Mesothelial cell of epicardium (in vitro differentiated cells): ENCODE measurements at regions not wholly inside any gene's neighbourhood (a gene's known extent, or its start where the extent isn't known, plus 50 kb on each side); places are given as distances from the start of the nearest gene placed in this dataset.

Source experiments
- DNase-seq, 2 experiments: peaks; one replicate each; pipeline ENCODE4 v3.0.0; 2021; ENCODE audit warnings: low spot score in 2 of 2; ENCODE audit not compliant: unreplicated experiment in 2 of 2
- H3K27ac Mint-ChIP-seq: 2 replicates; pipeline ENCODE4 v1.8.0; 2021; ENCODE audit warnings: mixed read lengths
- H3K27me3 Mint-ChIP-seq: 2 replicates; pipeline ENCODE4 v1.8.0; 2021; ENCODE audit warnings: low read depth, mixed read lengths
- H3K36me3 Mint-ChIP-seq: 2 replicates; pipeline ENCODE4 v1.8.0; 2021; ENCODE audit warnings: mixed read lengths
- H3K4me1 Mint-ChIP-seq: 2 replicates; pipeline ENCODE4 v1.8.0; 2021; ENCODE audit warnings: mixed read lengths
- H3K4me3 Mint-ChIP-seq: 2 replicates; pipeline ENCODE4 v1.8.0; 2021; ENCODE audit warnings: mild to moderate bottlenecking, moderate library complexity, mixed read lengths
- H3K9me3 Mint-ChIP-seq: 2 replicates; pipeline ENCODE4 v1.8.0; 2021; ENCODE audit warnings: mixed read lengths
- TF ChIP-seq, protein P1 (sequence below): fragments of 200-600 bp; sonication (generic); IDR thresholded peaks from one replicate; pipeline ENCODE4 v1.5.0; 2021; ENCODE audit warnings: antibody characterized with exemption; ENCODE audit not compliant: unreplicated experiment

DNA sequence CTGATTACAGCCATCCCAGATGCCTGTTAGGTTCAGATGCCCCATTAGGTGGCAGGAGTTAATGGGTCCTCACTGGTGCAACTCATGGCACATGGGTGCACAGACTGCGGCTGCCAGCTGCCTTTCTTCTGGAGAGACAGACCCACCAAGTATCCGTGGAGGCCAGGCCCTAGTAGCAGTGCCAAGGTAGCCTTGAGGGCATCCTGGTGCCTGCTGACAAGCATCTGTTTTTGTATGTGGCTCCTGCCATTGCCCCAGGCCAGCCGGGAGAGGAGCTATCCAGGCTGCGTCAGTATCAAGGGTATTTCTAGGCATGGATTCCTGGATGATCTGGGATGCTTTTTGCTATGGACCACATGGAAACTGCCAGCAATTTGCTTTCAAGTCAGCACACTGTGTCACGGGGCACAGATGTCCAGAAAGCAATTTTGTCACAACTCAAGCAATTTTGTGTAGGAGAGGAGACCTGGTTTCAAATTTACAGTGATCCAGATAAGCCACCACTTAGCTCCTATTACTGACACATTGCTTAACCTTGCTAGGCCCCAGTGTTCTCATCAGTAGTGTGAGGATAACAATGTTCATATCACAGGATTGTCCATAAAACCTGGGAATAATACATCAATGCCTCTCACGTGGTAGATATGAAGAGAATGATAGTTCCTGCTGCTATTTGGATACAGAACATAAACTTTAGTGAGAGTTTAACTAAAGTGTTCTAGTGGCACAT lies 815.1 kb upstream of the RAB6C start:
- TF ChIP-seq, protein P1, sequence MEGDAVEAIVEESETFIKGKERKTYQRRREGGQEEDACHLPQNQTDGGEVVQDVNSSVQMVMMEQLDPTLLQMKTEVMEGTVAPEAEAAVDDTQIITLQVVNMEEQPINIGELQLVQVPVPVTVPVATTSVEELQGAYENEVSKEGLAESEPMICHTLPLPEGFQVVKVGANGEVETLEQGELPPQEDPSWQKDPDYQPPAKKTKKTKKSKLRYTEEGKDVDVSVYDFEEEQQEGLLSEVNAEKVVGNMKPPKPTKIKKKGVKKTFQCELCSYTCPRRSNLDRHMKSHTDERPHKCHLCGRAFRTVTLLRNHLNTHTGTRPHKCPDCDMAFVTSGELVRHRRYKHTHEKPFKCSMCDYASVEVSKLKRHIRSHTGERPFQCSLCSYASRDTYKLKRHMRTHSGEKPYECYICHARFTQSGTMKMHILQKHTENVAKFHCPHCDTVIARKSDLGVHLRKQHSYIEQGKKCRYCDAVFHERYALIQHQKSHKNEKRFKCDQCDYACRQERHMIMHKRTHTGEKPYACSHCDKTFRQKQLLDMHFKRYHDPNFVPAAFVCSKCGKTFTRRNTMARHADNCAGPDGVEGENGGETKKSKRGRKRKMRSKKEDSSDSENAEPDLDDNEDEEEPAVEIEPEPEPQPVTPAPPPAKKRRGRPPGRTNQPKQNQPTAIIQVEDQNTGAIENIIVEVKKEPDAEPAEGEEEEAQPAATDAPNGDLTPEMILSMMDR: no peak
- peaks cover 16% of the 10 kb centered on the region for H3K4me1 Mint-ChIP-seq
- no peak overlapping the region for H3K27ac Mint-ChIP-seq
- H3K4me3 Mint-ChIP-seq: no peak overlapping the region
- H3K36me3 Mint-ChIP-seq: no peaks in the 10 kb centered on the region
- H3K9me3 Mint-ChIP-seq: peaks cover 4% of the 10 kb centered on the region
- no peaks in the 10 kb centered on the region for H3K27me3 Mint-ChIP-seq
- no peak for DNase-seq

DNA sequence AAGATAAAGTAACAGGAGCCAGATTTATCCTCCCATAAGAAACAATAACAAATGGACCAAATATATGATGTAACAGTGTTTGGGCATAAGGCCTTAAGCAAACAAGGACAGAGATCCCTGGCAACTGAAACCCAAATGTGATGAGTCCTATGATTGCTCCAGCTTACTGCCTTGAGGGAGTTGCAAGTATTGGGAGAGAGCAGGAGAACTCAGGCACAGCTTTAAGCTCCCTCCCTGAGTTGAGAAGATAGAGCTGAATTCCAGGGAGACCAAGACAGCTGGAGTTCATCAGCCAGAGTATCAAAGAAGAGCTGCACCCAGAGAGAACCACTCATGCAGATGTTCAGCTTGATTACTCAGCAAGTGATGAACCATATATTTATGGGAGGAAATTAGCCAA lies 814.5 kb upstream of the RAB6C start:
- DNase-seq: no peak
- peaks cover 16% of the 10 kb centered on the region for H3K4me1 Mint-ChIP-seq

DNA sequence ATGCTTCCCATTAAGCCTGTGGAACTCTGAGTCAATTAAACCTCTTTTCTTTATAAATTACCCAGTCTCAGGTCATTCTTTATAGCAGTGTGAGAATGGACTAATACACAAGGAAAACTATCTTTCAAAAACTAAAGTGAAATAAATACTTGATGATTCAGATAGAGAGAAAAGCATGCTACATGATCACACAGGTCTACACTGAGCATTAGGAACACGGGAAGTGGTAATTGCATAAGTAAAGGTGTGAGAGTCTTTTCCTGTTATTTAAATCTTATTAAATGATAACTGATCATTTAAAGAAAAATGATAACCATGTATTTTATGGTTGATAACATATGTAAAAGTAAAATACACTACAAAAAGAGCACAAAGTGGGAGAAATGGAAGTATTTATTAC lies 812.0 kb upstream of the RAB6C start:
- TF ChIP-seq, protein P1: no peak
- Mint-ChIP-seq H3K27me3 (no peaks in the 10 kb centered on the region), H3K9me3 (peaks cover 5% of the 10 kb centered on the region), H3K27ac (no peak overlapping the region), H3K36me3 (peaks cover under 1% of the 10 kb centered on the region), H3K4me1 (peaks cover 10% of the 10 kb centered on the region), H3K4me3 (no peak overlapping the region)
- no peak for DNase-seq

More for the DNA sequence above, 814.5 kb upstream of the RAB6C start:
- no peaks in the 10 kb centered on the region for H3K36me3 Mint-ChIP-seq
- H3K9me3 Mint-ChIP-seq: peaks cover 4% of the 10 kb centered on the region
- H3K4me3 Mint-ChIP-seq: no peak overlapping the region
- no peaks in the 10 kb centered on the region for H3K27me3 Mint-ChIP-seq
- TF ChIP-seq, protein P1: no peak
- no peak overlapping the region for H3K27ac Mint-ChIP-seq

DNA sequence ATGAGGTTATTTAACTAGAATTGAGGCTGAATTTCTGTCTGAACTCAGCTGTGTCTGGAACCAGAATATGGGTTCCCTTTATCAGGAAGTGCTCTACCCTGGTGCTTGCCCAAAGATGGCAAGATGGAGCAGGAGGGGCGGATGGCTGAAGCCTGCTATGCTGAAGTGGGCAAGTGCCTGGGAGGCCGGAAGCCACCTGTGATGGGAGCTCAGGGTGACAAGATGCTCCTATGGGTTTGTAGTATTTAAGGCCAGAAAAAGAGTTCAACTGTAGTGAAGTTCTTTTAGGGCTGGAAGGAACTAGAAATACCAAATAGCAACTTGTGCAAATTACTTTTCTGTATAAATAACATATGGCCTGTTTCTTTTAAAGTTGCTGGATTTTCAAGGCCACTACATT lies 808.9 kb upstream of the RAB6C start:
- Mint-ChIP-seq H3K27me3 (no peaks in the 10 kb centered on the region), H3K4me3 (no peak overlapping the region), H3K27ac (no peak overlapping the region), H3K9me3 (peaks cover 17% of the 10 kb centered on the region), H3K36me3 (peaks cover 4% of the 10 kb centered on the region), H3K4me1 (peaks cover 3% of the 10 kb centered on the region)
- TF ChIP-seq, protein P1: no peak
- DNase-seq: no peak

DNA sequence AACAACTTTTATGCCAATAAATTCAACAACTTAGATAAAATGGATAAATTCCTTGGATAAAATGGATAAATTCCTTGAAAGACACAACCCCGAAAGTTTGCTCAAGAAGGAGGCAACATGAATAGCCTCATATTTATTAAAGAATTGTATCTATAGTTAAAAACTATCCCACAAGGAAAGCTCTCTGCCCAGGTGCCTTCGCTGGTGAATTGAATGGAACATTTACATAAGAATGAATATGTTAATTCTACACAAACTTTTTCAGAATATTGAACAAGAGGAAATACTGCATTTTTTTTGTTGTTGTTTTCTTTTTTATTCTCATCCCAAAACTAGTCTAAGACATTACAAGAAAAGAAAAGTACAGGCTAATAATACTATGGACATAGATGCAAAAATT lies 805.3 kb upstream of the RAB6C start:
- no peaks in the 10 kb centered on the region for H3K27me3 Mint-ChIP-seq
- H3K36me3 Mint-ChIP-seq: peaks cover 4% of the 10 kb centered on the region
- TF ChIP-seq, protein P1: no peak
- no peak overlapping the region for H3K27ac Mint-ChIP-seq
- H3K4me1 Mint-ChIP-seq: peaks cover 3% of the 10 kb centered on the region
- H3K9me3 Mint-ChIP-seq: peaks cover 14% of the 10 kb centered on the region
- no peak overlapping the region for H3K4me3 Mint-ChIP-seq
- no peak for DNase-seq

DNA sequence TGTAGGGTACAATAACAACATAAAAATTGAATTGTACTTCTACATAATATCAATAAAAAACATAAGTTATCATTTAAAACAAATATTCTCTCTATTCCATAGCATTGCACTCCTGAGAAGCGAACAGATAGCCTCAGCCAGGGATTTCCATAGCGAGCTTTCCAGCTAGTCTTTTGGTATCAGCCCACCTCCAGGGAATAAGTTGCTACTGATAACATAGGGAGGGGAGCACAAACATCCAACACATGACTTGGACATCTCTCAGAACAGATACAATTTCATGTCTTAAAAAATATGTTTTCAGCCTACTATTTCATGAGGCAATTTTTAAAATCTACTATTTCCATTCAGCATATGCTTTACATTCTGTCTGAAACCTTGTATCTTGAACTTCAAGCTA lies 804.4 kb upstream of the RAB6C start:
- Mint-ChIP-seq H3K9me3 (peaks cover 14% of the 10 kb centered on the region), H3K36me3 (peaks cover 4% of the 10 kb centered on the region), H3K27ac (no peak overlapping the region), H3K27me3 (no peaks in the 10 kb centered on the region), H3K4me3 (no peak overlapping the region), H3K4me1 (peaks cover 3% of the 10 kb centered on the region)
- DNase-seq: no peak
- TF ChIP-seq, protein P1: no peak
